Glomerular endothelial cell (primary cell): ENCODE measurements at regions not wholly inside any gene's neighbourhood (a gene's known extent, or its start where the extent isn't known, plus 50 kb on each side); places are given as distances from the start of the nearest gene placed in this dataset.
"Not testable (repeated sequence)": the region's sequence is repeated elsewhere in the genome, so short reads cannot be mapped to it uniquely, and the experiment has no call there.

Experiments
- DNase-seq: peaks from one replicate; pipeline ENCODE4 v3.0.0-alpha.2; 2011; ENCODE audit warnings: low read depth, low spot score; ENCODE audit errors: extremely low read depth

GRCh38 chr4:18180122-18180521, 158.6 kb upstream of the LCORL start:
- no peak for DNase-seq

- DNase-seq = no peak
These were observed 150.3 kb upstream of the LCORL start for GRCh38 chr4:18171896-18172295.

GRCh38 chr4:18167831-18168230, 146.3 kb upstream of the LCORL start:
- DNase-seq = no peak

- no peak for DNase-seq
These were observed 145.4 kb upstream of the LCORL start for GRCh38 chr4:18166925-18167324.

- no peak for DNase-seq
These were observed 140.9 kb upstream of the LCORL start for GRCh38 chr4:18162453-18162852.

DNA sequence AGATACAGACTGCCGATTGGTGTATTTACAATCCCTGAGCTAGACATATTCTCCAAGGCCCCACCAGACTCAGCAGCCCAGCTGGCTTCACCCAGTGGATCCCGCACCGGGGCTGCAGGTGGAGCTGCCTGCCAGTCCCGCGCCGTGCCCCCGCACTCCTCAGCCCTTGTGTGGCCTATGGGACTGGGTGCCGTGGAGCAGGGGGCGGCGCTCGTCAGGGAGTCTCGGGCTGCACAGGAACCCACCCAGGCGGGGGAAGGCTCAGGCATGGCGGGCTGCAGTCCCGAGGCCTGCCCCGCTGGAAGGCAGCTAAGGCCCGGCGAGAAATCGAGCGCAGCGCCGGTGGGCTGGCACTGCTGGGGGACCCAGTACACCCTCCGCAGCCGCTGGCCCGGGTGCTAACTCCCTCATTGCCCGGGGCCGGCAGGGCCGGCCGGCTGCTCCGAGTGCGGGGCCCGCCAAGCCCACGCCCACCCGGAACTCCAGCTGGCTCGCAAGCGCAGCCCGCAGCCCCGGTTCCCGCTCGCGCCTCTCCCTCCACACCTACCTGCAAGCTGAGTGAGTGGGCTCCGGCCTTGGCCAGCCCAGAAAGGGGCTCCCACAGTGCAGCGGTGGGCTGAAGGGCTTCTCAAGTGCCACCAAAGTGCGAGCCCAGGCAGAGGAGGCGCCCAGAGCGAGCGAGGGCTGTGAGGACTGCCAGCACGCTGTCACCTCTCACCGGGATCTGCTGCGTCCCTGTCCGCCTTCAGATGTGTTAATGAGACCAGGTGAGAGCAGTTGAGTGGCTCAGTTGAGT, 137.8 kb upstream of the LCORL start:
- DNase-seq = not testable (repeated sequence)

- no peak for DNase-seq
These were observed 133.8 kb upstream of the LCORL start for GRCh38 chr4:18155067-18156041.

DNA sequence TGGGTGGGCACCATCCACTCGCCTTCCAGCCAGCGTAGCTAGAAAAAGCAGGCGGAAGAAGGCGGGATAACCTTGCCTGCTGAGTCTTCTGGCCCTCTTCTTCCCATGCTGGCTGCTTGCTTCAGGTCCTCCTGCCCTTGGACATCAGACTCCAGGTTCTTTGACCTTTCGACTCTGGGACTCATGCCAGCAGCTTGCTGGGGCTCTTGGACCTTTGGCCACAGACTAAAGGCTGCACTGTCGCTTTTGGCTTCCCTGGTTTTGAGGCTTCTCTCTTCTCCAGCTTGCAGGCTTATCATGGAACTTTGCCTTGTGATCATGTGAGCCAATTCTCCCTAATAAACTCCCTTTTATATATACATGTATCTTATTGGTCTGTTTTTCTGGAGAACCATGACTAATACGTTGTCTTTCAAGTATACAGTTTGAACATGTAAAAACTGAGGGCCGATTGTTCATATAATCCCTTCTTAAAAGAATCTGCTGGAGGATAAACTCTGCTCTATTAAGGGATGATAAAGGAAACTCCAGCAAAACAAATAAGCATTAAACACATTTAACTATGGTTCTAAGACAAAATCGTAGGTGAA, 116.6 kb upstream of the LCORL start:
- DNase-seq = no peak

GRCh38 chr4:18134111-18134510, 112.6 kb upstream of the LCORL start:
- DNase-seq = no peak

DNA sequence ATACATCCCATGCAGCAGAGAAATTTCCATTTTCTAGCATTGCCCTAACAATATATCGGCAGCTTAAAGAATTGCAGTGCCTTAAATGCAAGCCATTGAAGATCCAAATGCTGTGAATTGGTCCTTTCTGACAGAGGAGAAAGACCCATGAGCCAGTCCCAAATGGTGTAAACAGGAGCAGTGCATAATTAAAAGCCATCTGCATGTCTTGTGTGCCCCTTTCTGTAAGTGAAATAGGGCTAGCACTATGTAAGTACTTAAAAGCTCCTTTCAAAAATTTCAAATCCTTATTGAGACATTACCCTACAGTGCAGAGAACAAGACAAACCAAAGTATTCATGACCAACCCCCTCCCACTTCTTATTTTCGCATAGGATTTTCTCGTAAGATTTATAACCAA, 108.7 kb upstream of the LCORL start:
- DNase-seq = no peak

- no peak for DNase-seq
These were observed 106.7 kb upstream of the LCORL start for GRCh38 chr4:18128241-18128640.

- no peak for DNase-seq
These were observed 105.5 kb upstream of the LCORL start for GRCh38 chr4:18127030-18127429.

- DNase-seq = no peak
These were observed 92.3 kb upstream of the LCORL start for GRCh38 chr4:18113710-18114331.

- no peak for DNase-seq
These were observed 89.5 kb upstream of the LCORL start for GRCh38 chr4:18111081-18111480.

DNA sequence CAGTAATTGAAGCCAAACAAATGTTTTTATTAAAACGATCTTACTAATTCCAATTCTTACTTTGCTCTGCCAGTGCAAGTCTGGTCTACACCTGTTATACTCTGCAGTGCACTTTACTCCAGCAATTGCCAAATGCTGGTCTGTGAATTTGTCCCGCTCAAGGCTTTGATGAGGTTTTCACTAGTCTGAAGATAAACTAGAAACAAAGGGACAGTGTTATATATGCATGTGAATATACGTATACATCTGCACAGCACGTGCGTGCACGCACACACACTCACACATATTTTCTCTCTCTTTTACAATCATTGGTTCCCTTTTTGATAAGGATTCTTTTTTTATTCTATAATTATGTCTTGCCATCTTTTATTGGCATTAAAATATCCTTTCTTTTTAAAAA, 88.5 kb upstream of the LCORL start:
- DNase-seq = no peak

DNA sequence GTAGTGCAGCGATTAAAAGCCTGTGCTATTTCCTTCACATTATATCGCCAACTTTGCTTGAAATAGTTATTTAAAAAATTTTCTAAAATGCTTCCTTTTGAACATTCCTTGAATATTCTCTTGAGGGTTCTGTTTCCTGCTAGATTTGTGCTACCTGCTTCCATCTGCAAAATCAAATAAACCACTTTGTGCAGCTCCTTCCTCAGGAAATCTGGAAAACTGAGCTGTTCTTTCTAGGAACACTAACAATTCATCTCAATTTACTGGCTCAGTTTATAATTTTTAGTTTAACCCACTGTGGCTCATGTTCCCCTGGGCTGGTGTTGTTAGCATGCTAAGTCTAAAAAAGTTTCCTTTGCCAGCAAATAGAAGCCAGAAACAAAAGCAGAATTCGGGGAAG, 88.1 kb upstream of the LCORL start:
- DNase-seq = peak; percentile 75

- DNase-seq = not testable (repeated sequence)
These were observed 86.4 kb upstream of the LCORL start for GRCh38 chr4:18107848-18108528.

DNA sequence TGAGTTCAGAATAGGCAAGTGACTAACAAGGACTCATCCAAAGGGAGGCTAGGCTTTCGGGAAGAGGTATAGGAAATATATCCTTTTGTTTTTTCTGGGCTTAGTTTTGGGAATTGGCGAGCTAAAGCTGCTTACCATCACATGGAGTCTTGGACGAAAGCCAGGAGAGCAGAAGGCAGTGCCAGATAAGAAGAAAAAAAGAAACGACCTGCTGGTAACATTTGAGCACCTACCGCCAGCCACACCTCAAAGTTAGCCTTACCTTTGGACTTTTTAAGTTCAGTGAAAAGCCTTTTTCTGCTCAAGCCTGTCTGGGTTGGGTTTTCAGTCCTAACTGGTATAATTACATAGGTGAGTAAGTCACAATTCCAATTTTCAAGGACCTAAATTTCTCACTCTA, 85.1 kb upstream of the LCORL start:
- no peak for DNase-seq

GRCh38 chr4:18105030-18106011, 83.8 kb upstream of the LCORL start:
- no peak for DNase-seq
